Esophagus muscularis mucosa (tissue), 4 donors: ENCODE measurements at regions not wholly inside any gene's neighbourhood (a gene's known extent, or its start where the extent isn't known, plus 50 kb on each side); places are given as distances from the start of the nearest gene placed in this dataset.

Source experiments
- EP300 ChIP-seq: sonication (generic); formaldehyde crosslinking; IDR thresholded peaks from one replicate; pipeline ENCODE4 v1.6.1; 2017; ENCODE audit warnings: antibody characterized with exemption
- POLR2A ChIP-seq: fragments of 450-650 bp; IDR thresholded peaks from one replicate; pipeline ENCODE4 v1.6.1; 2017; ENCODE audit warnings: antibody characterized with exemption, moderate library complexity, mild to moderate bottlenecking, low read depth
- POLR2AphosphoS5 ChIP-seq, 2 donors: sonication (generic); formaldehyde crosslinking; IDR thresholded peaks; one replicate each; pipeline ENCODE4 v1.6.1; 2017; ENCODE audit warnings: antibody characterized with exemption in 2 of 2
- TF ChIP-seq, protein P1 (sequence below), 3 experiments: fragments of 200-600 bp in 2 of 3; fragments of 450-650 bp in 1 of 3; sonication (generic) in 2 of 3; IDR thresholded peaks; one replicate each; pipeline ENCODE4 v1.5.1; 2017 to 2019; ENCODE audit warnings: antibody characterized with exemption in 3 of 3, mild to moderate bottlenecking in 2 of 3, moderate library complexity in 1 of 3

DNA sequence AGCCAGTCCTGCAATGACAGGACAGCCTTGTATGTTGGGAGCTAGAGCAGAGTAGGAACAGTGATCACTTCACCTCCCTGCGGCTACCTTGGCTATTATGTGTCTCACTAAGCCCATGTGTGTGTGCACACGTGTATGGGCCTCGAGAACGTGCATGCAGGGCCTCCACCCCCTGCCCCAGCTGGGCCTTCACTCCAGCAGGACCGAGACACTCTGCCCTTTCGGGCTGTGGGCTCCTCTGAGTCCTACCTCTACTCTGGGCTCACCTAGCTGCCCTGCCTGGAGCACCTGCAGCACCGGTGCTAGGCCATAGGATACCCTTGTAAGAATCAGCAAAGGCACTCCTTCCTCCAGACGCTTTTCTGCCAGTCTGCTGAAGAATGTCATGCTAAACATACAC lies 77.5 kb downstream of the LINGO1 start:
- TF ChIP-seq, protein P1, sequence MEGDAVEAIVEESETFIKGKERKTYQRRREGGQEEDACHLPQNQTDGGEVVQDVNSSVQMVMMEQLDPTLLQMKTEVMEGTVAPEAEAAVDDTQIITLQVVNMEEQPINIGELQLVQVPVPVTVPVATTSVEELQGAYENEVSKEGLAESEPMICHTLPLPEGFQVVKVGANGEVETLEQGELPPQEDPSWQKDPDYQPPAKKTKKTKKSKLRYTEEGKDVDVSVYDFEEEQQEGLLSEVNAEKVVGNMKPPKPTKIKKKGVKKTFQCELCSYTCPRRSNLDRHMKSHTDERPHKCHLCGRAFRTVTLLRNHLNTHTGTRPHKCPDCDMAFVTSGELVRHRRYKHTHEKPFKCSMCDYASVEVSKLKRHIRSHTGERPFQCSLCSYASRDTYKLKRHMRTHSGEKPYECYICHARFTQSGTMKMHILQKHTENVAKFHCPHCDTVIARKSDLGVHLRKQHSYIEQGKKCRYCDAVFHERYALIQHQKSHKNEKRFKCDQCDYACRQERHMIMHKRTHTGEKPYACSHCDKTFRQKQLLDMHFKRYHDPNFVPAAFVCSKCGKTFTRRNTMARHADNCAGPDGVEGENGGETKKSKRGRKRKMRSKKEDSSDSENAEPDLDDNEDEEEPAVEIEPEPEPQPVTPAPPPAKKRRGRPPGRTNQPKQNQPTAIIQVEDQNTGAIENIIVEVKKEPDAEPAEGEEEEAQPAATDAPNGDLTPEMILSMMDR (IDR thresholded peaks at IDR 0.05): no peak
- TF ChIP-seq POLR2A (no peak), POLR2AphosphoS5 (IDR thresholded peaks at IDR 0.05) (no peak), EP300 (no peak)
